Kidney (tissue), 13 donors: ENCODE measurements at regions not wholly inside any gene's neighbourhood (a gene's known extent, or its start where the extent isn't known, plus 50 kb on each side); places are given as distances from the start of the nearest gene placed in this dataset.

ENCODE experiments used
- DNase-seq, 5 donors: peaks; one replicate each; pipeline ENCODE4 v3.0.0-alpha.2; 2013 to 2020
- FAIRE-seq: peaks from 2 replicates; lab custom pipeline; 2012; peaks lifted over from hg19 to GRCh38; lab: Jason Lieb, UNC
- H3K27ac ChIP-seq, 2 donors: one replicate each; pipeline ENCODE4 v1.7.0; 2013; ENCODE audit warnings: low read depth in 2 of 2, low read length in 2 of 2, inconsistent platforms in 1 of 2
- H3K27me3 ChIP-seq: one replicate; pipeline ENCODE4 v1.7.1; 2013; ENCODE audit warnings: low read length, inconsistent platforms; ENCODE audit not compliant: control insufficient read depth, insufficient read depth
- H3K36me3 ChIP-seq, 3 donors: one replicate each; pipeline versions ENCODE4 v1.7.0 to v1.7.1; 2013; ENCODE audit warnings: low read length in 3 of 3, control low read depth in 1 of 3, inconsistent platforms in 1 of 3; ENCODE audit not compliant: insufficient read depth in 3 of 3, control insufficient read depth in 2 of 3
- H3K4me1 ChIP-seq, 3 donors: one replicate each; pipeline versions ENCODE4 v1.7.0 to v1.7.1; 2013; ENCODE audit warnings: low read length in 3 of 3, inconsistent platforms in 1 of 3, low read depth in 1 of 3; ENCODE audit not compliant: control insufficient read depth in 2 of 3, insufficient read depth in 2 of 3
- H3K4me3 ChIP-seq, 3 donors: one replicate each; pipeline versions ENCODE4 v1.7.0 to v1.8.1; 2013; ENCODE audit warnings: low read length in 3 of 3, control low read depth in 1 of 3, inconsistent platforms in 1 of 3
- H3K9ac ChIP-seq, 3 donors: one replicate each; pipeline versions ENCODE4 v1.7.0 to v1.7.1; 2013; ENCODE audit warnings: low read length in 3 of 3, control low read depth in 1 of 3, inconsistent platforms in 1 of 3
- H3K9me3 ChIP-seq, 3 donors: one replicate each; pipeline versions ENCODE4 v1.7.0 to v1.7.1; 2013; ENCODE audit warnings: low read length in 3 of 3, control low read depth in 1 of 3, inconsistent platforms in 1 of 3; ENCODE audit not compliant: control insufficient read depth in 2 of 3, insufficient read depth in 1 of 3
- CTCF ChIP-seq: IDR thresholded peaks from 3 replicates; pipeline ENCODE4 v1.5.1; 2012; ENCODE audit warnings: mild to moderate bottlenecking, moderate library complexity, borderline replicate concordance; ENCODE audit not compliant: insufficient read depth; ENCODE audit errors: extremely low read depth
- intact Hi-C: fragments of 100-400 bp; cut with DNase I; formaldehyde crosslinking; loops from one replicate; pipeline ENCODE4 v1.11.1; 2022
- donor health status: control.
- donor health status: control.
- donor health status: control.
- donor health status: control.
- donor health status: control.
- donor health status: DM: yes; HTN: yes; CAD: no.
- donor health status: Normal renal cell carcinoma (clear cell type).

- H3K9ac ChIP-seq = no peak overlapping the region
- no peaks in the 10 kb centered on the region for H3K4me1 ChIP-seq
- H3K27ac ChIP-seq = no peak overlapping the region
- no peak for TF ChIP-seq CTCF
- DNase-seq (no peak), FAIRE-seq (no peak)
- no peaks in the 10 kb centered on the region for H3K36me3 ChIP-seq
- H3K4me3 ChIP-seq = no peak overlapping the region
- intact Hi-C loops = no loop called here
- H3K27me3 ChIP-seq = no peaks in the 10 kb centered on the region
- H3K9me3 ChIP-seq = no peaks in the 10 kb centered on the region
Observed at GRCh38 chr14:87626266-87626665, 366.7 kb downstream of the GALC start.

GRCh38 chr14:87623616-87624015 lies 369.4 kb downstream of the GALC start:
- DNase-seq (no peak), FAIRE-seq (no peak)
- Histone ChIP-seq H3K9ac (no peak overlapping the region), H3K27me3 (no peaks in the 10 kb centered on the region), H3K9me3 (no peaks in the 10 kb centered on the region), H3K27ac (no peak overlapping the region), H3K4me3 (no peak overlapping the region), H3K4me1 (no peaks in the 10 kb centered on the region), H3K36me3 (no peaks in the 10 kb centered on the region)
- TF ChIP-seq CTCF = no peak
- intact Hi-C loops = no loop called here

- no peak overlapping the region for H3K27ac ChIP-seq
- FAIRE-seq (no peak), DNase-seq (no peak)
- H3K27me3 ChIP-seq = no peaks in the 10 kb centered on the region
- intact Hi-C loops = no loop called here
- no peaks in the 10 kb centered on the region for H3K4me1 ChIP-seq
- H3K36me3 ChIP-seq = no peaks in the 10 kb centered on the region
- no peak for TF ChIP-seq CTCF
- H3K9ac ChIP-seq = no peak overlapping the region
- no peak overlapping the region for H3K4me3 ChIP-seq
- no peaks in the 10 kb centered on the region for H3K9me3 ChIP-seq
Observed at GRCh38 chr14:87617079-87617478, 375.9 kb downstream of the GALC start.
